ENCODE measurements at regions not wholly inside any gene's neighbourhood (a gene's known extent, or its start where the extent isn't known, plus 50 kb on each side); places are given as distances from the start of the nearest gene placed in this dataset.

DNA sequence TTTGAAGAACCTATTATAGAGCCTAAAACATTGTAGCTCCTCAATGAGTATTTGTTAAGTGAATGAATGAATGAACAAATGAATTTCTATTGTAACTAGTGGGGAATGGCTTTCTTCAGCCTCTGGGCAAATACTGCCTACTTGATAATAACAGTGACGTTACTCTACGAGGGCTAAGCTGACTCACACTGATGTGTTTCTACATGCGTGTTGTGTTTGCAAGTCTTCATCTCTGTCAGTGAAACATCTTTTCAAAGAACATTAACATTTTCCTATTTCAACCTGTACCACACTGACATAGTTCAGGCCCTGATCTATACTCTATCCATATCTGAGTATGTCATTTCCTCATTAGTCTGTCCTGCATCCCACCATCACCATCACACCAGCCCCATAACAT, 319.9 kb upstream of the ACVR2A start:
- no peak for DNase-seq
- Histone ChIP-seq H3K36me3 (replicated peaks; ENCODE audit: control insufficient read depth, insufficient read depth, low read length) (no peaks in the 10 kb centered on the region), H3K27me3 (ENCODE audit: control insufficient read depth, insufficient read depth, low read length) (no peaks in the 10 kb centered on the region), H3K4me3 (ENCODE audit: insufficient read depth, low read depth, low read length) (no peak overlapping the region)

- DNase-seq, result no peak
- H3K36me3 ChIP-seq (replicated peaks; ENCODE audit: control insufficient read depth, insufficient read depth, low read length), result no peaks in the 10 kb centered on the region
- H3K4me3 ChIP-seq (ENCODE audit: insufficient read depth, low read depth, low read length), result no peak overlapping the region
- no peaks in the 10 kb centered on the region for H3K27me3 ChIP-seq (ENCODE audit: control insufficient read depth, insufficient read depth, low read length)
Observed at GRCh38 chr2:147523415-147523814, 321.4 kb upstream of the ACVR2A start.

- H3K27me3 ChIP-seq (ENCODE audit: control insufficient read depth, insufficient read depth, low read length), result no peaks in the 10 kb centered on the region
- no peaks in the 10 kb centered on the region for H3K36me3 ChIP-seq (replicated peaks; ENCODE audit: control insufficient read depth, insufficient read depth, low read length)
- H3K4me3 ChIP-seq (ENCODE audit: insufficient read depth, low read depth, low read length), result no peak overlapping the region
- DNase-seq, result no peak
Observed at GRCh38 chr2:147521936-147522335, 322.9 kb upstream of the ACVR2A start.

GRCh38 chr2:147520817-147521216, 324.0 kb upstream of the ACVR2A start:
- Histone ChIP-seq H3K4me3 (ENCODE audit: insufficient read depth, low read depth, low read length) (no peak overlapping the region), H3K27me3 (ENCODE audit: control insufficient read depth, insufficient read depth, low read length) (no peaks in the 10 kb centered on the region), H3K36me3 (replicated peaks; ENCODE audit: control insufficient read depth, insufficient read depth, low read length) (no peaks in the 10 kb centered on the region)
- no peak for DNase-seq

DNA sequence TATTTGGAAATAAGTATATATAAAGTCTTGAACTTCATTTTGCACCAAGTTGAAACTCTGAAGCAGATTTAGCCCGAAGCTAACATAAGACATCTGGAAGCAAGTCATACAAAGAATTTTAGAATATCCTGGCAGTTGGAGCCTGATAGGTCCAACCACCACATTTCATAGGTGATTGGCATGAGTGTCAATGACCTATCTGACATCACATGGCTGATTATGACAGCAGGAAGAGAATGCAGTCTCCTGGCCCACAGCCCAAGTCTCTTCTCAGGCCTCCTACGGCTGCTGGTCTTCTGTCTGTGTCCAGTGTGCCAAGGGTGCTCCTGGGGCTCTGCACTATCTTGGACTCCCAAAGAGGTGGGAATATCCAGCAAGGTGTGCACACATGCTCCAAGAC, 325.7 kb upstream of the ACVR2A start:
- no peaks in the 10 kb centered on the region for H3K36me3 ChIP-seq (replicated peaks; ENCODE audit: control insufficient read depth, insufficient read depth, low read length)
- no peak overlapping the region for H3K4me3 ChIP-seq (ENCODE audit: insufficient read depth, low read depth, low read length)
- H3K27me3 ChIP-seq (ENCODE audit: control insufficient read depth, insufficient read depth, low read length), result no peaks in the 10 kb centered on the region
- no peak for DNase-seq

DNA sequence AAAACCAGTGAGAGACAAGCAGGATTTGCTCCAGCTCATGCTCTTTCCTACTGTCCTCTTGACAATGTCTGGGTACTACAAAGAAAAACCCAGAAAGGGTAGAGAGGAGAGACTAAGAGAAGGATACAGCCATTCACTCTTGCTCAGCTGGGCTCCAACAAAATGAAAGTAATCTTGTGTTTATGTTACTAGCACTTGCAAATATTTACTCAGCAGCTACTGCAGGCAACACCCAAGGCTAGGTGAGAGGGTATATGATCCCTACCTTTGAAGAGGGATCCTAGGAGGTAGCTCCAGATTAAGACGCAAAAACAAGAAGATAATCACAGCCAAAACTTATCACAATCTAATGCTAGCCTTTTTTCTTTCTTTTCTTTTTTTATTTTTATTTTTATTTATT, 329.6 kb upstream of the ACVR2A start:
- DNase-seq, result no peak
- Histone ChIP-seq H3K27me3 (ENCODE audit: control insufficient read depth, insufficient read depth, low read length) (no peaks in the 10 kb centered on the region), H3K36me3 (replicated peaks; ENCODE audit: control insufficient read depth, insufficient read depth, low read length) (no peaks in the 10 kb centered on the region), H3K4me3 (ENCODE audit: insufficient read depth, low read depth, low read length) (no peak overlapping the region)

DNA sequence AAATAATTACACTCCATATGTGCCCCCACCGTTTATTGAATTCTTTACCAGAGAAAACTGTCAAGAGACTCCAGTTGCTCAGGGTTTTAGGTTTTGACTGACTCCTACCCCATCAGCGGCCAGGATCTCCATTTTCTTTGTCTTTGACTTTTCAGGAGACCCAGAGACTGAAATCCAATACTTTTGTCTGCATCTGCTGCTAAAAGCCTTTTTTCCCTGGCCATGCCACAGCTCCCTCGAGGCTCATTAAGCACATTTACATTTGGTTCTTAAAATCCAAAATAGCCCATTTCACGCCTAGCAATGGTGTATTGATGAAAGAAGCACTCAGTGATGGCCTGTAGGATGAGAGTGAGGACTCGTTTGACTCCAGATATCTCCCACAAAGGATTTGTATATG, 332.6 kb upstream of the ACVR2A start:
- DNase-seq, result no peak
- H3K27me3 ChIP-seq (ENCODE audit: control insufficient read depth, insufficient read depth, low read length), result no peaks in the 10 kb centered on the region
- H3K4me3 ChIP-seq (ENCODE audit: insufficient read depth, low read depth, low read length), result no peak overlapping the region
- H3K36me3 ChIP-seq (replicated peaks; ENCODE audit: control insufficient read depth, insufficient read depth, low read length), result no peaks in the 10 kb centered on the region

DNA sequence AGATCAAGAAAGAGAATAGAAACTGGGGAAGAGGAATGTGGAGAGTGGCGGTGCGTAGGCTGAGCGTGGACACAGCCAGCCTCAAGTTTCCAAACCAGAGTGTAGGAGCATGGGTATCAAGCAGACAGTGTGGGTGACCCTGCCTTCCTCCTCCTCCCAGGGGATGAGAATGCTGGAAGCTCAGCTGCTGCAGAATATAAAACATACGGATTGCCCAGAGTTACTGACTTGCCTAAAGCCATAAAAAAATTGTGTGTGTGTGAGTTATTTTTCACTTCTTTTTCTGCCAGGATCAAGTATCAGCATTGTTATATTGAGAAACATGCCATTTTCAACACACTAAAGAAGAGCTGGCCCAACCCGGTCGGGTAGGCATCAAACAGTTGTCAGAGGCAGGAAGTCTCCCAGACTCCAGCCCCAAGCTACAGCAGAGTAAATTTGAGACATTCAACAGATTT, 333.3 kb upstream of the ACVR2A start:
- no peaks in the 10 kb centered on the region for H3K36me3 ChIP-seq (replicated peaks; ENCODE audit: control insufficient read depth, insufficient read depth, low read length)
- peak; percentile 7 for DNase-seq
- no peaks in the 10 kb centered on the region for H3K27me3 ChIP-seq (ENCODE audit: control insufficient read depth, insufficient read depth, low read length)
- no peak overlapping the region for H3K4me3 ChIP-seq (ENCODE audit: insufficient read depth, low read depth, low read length)

DNA sequence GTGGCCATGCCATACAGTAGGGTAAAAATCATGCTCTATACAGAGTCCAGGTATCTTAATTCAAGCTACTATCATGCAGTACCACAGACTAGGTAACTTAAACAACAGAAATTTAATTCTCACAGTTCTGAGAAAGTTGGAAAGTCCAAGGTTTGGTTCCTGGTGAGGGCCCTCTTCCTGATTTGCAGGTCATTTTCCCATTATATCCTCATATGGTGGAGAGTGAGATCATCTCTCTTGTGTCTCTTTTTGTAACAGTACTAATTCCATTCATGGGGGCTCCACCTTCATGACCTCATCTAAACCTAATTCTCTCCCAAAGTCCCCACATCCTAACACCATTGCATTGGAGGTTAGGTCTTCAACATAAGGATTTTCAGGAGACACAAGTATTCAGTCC, 335.0 kb upstream of the ACVR2A start:
- H3K27me3 ChIP-seq (ENCODE audit: control insufficient read depth, insufficient read depth, low read length), result no peaks in the 10 kb centered on the region
- no peak for DNase-seq
- no peak overlapping the region for H3K4me3 ChIP-seq (ENCODE audit: insufficient read depth, low read depth, low read length)
- H3K36me3 ChIP-seq (replicated peaks; ENCODE audit: control insufficient read depth, insufficient read depth, low read length), result no peaks in the 10 kb centered on the region

- H3K4me3 ChIP-seq (ENCODE audit: insufficient read depth, low read depth, low read length), result no peak overlapping the region
- no peak for DNase-seq
- H3K27me3 ChIP-seq (ENCODE audit: control insufficient read depth, insufficient read depth, low read length), result no peaks in the 10 kb centered on the region
- H3K36me3 ChIP-seq (replicated peaks; ENCODE audit: control insufficient read depth, insufficient read depth, low read length), result no peaks in the 10 kb centered on the region
Observed at GRCh38 chr2:147506889-147507288, 337.9 kb upstream of the ACVR2A start.

DNA sequence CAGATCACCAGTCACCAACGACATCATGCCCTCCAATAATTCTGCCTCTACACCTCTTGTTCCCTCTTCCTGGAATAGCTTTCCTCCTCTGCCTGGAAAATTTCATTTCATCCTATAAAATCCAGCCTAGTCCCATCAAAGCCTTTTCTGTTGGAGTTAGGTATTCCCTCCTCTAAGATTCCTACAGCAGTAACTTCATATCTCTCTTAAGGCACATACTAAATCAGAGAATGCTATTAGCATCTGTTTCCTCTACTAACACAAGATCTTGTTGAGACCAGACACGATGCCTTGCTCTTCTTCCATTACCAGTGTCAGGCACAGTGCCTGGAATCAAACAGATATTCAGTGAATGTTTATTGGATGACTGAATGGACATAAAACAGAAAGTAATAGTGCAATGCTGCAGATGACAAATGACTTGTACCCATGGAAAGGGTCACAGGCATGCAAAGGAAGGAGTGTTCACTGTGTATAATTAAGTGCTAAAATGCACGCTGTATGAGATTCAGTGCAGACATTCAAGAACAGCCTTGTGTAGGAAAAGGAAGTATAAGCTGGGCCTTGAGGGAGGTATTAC, 342.0 kb upstream of the ACVR2A start:
- no peaks in the 10 kb centered on the region for H3K36me3 ChIP-seq (replicated peaks; ENCODE audit: control insufficient read depth, insufficient read depth, low read length)
- no peak overlapping the region for H3K4me3 ChIP-seq (ENCODE audit: insufficient read depth, low read depth, low read length)
- no peaks in the 10 kb centered on the region for H3K27me3 ChIP-seq (ENCODE audit: control insufficient read depth, insufficient read depth, low read length)
- DNase-seq, result no peak

DNA sequence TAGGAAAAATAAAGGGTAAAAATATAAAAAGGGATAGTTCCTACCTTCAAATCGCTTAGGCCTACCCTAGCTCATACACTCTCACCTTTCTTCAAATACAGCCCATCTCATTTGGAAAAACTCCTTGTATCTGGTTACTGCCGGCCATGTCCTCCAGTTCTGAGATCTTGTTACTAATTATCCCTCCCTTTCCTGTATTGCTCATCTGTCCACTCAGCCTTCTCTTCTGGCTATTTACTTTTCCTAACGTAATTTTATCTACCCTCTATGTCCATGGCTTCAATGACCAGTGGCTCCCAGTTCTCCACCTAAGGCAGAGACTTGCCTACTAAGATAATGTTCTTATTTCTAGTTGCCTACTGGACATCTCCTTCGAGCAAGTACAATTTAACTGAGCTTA, 342.9 kb upstream of the ACVR2A start:
- H3K4me3 ChIP-seq (ENCODE audit: insufficient read depth, low read depth, low read length), result no peak overlapping the region
- no peaks in the 10 kb centered on the region for H3K27me3 ChIP-seq (ENCODE audit: control insufficient read depth, insufficient read depth, low read length)
- H3K36me3 ChIP-seq (replicated peaks; ENCODE audit: control insufficient read depth, insufficient read depth, low read length), result no peaks in the 10 kb centered on the region
- no peak for DNase-seq

DNA sequence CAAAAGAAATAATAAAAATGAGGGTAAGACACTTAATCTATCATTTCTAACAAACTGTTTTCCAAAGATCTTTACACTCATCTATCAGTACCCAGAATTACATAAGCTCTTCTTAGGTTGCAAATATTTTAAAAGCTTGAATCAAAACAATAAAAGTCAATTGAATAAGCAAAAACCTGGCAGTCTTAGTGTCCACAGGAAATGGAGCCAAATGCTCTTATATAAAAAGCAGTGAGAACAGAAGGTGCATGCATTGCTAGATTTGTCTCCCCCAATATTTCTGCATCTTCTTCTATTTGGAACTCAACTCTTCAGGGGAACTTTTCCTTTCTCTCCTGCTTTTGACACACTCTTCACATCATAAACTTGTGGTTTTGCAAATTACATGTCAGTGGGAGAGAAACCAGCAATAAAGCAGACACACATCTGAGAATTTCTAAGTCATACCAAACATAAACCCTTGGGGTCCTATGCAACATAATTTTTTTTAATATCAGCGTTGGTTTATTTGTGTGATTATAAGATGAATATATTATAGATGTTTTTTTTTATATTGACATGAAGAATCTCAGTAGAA, 343.9 kb upstream of the ACVR2A start:
- no peak for DNase-seq
- H3K27me3 ChIP-seq (ENCODE audit: control insufficient read depth, insufficient read depth, low read length), result no peaks in the 10 kb centered on the region

DNA sequence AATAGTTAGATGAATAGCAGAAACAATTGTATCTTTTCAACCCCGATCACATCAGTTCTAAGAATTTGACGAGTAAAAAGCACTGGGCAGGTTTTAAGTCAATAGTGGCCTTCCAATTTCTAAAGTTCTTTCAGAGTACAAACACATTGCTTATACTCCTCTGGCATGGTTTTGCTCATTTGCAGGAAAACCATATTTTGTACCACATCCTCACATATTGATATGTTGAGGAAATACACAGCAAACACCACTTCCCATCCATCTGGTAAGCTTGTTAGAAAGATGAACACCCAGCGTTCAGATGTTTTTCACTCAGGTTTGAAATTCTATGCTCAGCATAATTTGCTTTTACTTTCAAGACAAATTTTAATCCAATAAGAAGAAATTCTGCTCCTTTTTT, 344.6 kb upstream of the ACVR2A start:
- no peaks in the 10 kb centered on the region for H3K27me3 ChIP-seq (ENCODE audit: control insufficient read depth, insufficient read depth, low read length)
- no peak overlapping the region for H3K4me3 ChIP-seq (ENCODE audit: insufficient read depth, low read depth, low read length)
- no peak for DNase-seq

More for the DNA sequence above, 343.9 kb upstream of the ACVR2A start:
- no peak overlapping the region for H3K4me3 ChIP-seq (ENCODE audit: insufficient read depth, low read depth, low read length)
- no peaks in the 10 kb centered on the region for H3K36me3 ChIP-seq (replicated peaks; ENCODE audit: control insufficient read depth, insufficient read depth, low read length)

GRCh38 chr2:147499785-147500184, 345.0 kb upstream of the ACVR2A start:
- no peaks in the 10 kb centered on the region for H3K27me3 ChIP-seq (ENCODE audit: control insufficient read depth, insufficient read depth, low read length)
- H3K4me3 ChIP-seq (ENCODE audit: insufficient read depth, low read depth, low read length), result no peak overlapping the region
- no peaks in the 10 kb centered on the region for H3K36me3 ChIP-seq (replicated peaks; ENCODE audit: control insufficient read depth, insufficient read depth, low read length)
- no peak for DNase-seq

More for the DNA sequence above, 344.6 kb upstream of the ACVR2A start:
- no peaks in the 10 kb centered on the region for H3K36me3 ChIP-seq (replicated peaks; ENCODE audit: control insufficient read depth, insufficient read depth, low read length)

GRCh38 chr2:147495734-147496133, 349.1 kb upstream of the ACVR2A start:
- Histone ChIP-seq H3K4me3 (ENCODE audit: insufficient read depth, low read depth, low read length) (no peak overlapping the region), H3K27me3 (ENCODE audit: control insufficient read depth, insufficient read depth, low read length) (no peaks in the 10 kb centered on the region), H3K36me3 (replicated peaks; ENCODE audit: control insufficient read depth, insufficient read depth, low read length) (no peaks in the 10 kb centered on the region)
- DNase-seq, result no peak

Data from H7 (cell line).